ENCODE measurements at regions not wholly inside any gene's neighbourhood (a gene's known extent, or its start where the extent isn't known, plus 50 kb on each side); places are given as distances from the start of the nearest gene placed in this dataset.

DNA sequence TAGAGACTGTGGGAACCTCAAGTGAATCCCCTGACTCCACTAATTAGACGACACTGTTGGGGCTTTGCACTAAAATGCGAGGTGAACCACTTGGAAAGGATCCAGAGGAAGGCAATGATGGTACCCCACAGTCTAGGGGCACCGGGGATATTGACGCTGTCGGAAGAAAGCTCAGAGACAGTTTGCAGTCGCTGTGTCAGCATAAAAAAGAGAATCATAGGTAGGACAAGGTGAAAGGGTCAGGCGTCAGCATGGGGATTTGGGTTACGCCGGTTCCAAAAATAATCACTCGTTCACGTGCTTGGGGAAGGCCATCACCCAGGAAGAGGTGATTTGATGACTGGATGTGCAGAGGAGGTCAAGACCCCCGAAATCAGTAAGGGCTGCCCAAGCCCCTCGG is 598.0 kb upstream of the NOX3 start:
- Histone ChIP-seq H3K9me3 (no peaks in the 10 kb centered on the region), H3K4me3 (no peak overlapping the region), H3K4me1 (ENCODE audit: low read depth) (no peaks in the 10 kb centered on the region), H3K36me3 (ENCODE audit: low read depth) (no peaks in the 10 kb centered on the region)
- intact Hi-C loops (cut with DNase I, micrococcal nuclease), result no loop called here
- TF ChIP-seq, protein P1, sequence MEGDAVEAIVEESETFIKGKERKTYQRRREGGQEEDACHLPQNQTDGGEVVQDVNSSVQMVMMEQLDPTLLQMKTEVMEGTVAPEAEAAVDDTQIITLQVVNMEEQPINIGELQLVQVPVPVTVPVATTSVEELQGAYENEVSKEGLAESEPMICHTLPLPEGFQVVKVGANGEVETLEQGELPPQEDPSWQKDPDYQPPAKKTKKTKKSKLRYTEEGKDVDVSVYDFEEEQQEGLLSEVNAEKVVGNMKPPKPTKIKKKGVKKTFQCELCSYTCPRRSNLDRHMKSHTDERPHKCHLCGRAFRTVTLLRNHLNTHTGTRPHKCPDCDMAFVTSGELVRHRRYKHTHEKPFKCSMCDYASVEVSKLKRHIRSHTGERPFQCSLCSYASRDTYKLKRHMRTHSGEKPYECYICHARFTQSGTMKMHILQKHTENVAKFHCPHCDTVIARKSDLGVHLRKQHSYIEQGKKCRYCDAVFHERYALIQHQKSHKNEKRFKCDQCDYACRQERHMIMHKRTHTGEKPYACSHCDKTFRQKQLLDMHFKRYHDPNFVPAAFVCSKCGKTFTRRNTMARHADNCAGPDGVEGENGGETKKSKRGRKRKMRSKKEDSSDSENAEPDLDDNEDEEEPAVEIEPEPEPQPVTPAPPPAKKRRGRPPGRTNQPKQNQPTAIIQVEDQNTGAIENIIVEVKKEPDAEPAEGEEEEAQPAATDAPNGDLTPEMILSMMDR (IDR thresholded peaks at IDR 0.05), result no peak
- ATAC-seq (no peak), DNase-seq (no peak)

DNA sequence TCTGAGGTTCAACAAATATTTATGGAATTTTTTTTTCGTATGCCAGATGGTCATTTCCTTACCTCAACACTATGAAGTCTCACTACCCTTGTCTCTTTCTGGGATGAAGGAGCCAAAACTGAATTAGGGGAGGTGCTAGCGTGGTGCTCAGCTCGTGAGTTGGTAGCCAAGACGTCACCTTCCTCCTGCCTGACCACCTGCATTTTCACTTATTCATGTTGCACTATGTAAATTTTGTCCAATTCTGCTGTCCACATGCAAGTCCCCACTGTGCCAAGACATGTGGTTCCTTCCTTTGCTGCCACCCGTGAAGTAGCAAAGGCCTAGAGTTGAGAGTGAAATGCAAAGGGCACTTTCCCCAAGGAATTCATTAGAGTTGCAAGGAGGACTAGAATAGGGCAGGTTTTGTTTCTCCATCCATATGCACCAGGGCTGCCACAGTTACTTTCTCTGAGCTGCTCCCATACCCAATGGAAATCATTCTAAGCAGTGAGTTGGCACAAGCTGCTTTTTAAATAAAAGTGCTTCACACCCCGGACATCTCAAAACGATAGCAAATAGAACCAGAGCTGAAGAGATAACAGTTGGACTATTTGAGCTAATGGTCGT is 591.3 kb upstream of the NOX3 start:
- H3K9me3 ChIP-seq, result no peaks in the 10 kb centered on the region
- no peak for ATAC-seq
- H3K4me1 ChIP-seq (ENCODE audit: low read depth), result no peaks in the 10 kb centered on the region
- intact Hi-C loops (cut with DNase I, micrococcal nuclease), result no loop called here
- no peak for DNase-seq
- no peaks in the 10 kb centered on the region for H3K36me3 ChIP-seq (ENCODE audit: low read depth)
- TF ChIP-seq, protein P1 (IDR thresholded peaks at IDR 0.05), result no peak
- H3K4me3 ChIP-seq, result no peak overlapping the region

DNA sequence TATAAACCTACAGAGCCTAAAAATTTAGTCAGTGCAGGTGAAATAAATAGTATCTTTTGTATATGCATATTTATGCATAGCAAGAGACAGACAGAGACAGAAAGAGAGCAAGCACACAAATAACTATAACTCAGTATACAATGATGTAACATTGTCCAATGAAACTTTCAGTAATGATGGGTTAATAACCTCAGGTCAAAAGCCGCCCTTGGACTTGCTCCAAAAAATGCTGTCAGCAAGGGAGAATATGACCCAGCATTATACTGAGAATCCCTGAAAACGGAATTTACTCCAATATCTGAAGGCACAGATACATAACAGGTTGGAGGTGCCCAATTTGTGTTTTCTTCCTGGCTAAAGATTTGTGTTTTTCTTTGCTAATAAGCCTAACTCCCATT is 590.6 kb upstream of the NOX3 start:
- no peak for DNase-seq
- TF ChIP-seq, protein P1 (IDR thresholded peaks at IDR 0.05), result no peak
- no peak for ATAC-seq
- Histone ChIP-seq H3K4me3 (no peak overlapping the region), H3K4me1 (ENCODE audit: low read depth) (no peaks in the 10 kb centered on the region), H3K36me3 (ENCODE audit: low read depth) (no peaks in the 10 kb centered on the region), H3K9me3 (no peaks in the 10 kb centered on the region)
- intact Hi-C loops (cut with DNase I, micrococcal nuclease), result no loop called here

DNA sequence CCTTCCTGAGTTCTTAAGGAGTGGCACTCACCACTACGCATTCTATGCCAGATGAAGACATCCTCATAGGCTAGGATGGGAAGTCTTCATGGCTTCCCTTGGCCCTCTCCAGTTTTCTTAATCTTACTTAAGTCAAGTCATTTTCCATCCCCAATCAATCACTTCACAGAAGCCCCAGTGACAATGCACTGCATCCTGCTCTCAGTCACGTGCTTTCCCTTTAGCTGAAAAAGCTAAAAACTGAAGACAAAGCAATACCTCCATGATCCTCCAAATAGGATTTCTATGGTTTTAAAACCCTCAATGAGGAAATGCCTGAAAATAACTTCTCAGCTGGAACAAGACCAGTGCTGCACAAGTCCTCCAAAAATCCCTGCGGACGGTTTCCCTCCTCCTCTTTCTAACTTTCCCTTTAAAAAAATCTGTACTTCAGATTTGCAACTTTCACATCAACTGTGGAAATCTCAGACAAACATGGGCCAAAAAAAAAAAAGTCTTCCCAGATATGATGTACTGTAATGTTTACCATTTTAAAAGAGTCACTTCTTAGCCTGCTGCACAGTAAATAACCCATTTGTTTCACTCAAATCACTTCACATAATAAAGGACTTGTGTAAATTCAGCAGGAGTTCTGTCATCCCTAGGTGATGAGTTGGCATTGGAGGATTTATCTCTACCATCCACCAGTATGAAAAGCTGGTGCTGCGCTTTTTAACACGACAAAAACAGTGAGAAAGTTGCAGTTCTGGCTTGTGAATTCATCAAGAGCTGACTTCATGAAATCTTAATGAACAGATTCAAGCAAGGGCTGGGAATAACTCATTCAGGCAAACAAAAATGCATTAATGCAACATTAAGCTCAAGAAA is 590.0 kb upstream of the NOX3 start:
- intact Hi-C loops (cut with DNase I, micrococcal nuclease), result no loop called here

DNA sequence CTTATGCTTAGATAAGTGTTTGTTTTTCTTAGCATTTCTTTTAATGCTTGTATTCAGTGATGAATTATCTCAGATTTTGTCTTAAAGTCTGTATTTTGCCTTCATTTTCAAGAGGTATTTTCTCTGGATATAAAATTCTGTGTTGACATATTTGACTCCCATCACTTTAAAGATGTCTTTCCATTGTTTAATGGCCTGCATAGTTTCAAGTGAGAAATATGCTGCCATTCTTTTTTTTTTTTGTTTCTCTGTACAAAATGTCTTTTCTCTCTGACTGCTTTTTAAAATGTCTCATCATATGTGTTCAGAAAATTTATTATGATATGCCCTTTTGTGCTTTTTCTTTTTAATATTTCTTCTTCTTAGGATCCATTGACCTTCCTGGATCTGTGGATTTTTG is 578.0 kb upstream of the NOX3 start:
- intact Hi-C loops (cut with DNase I, micrococcal nuclease), result no loop called here
- DNase-seq (no peak), ATAC-seq (no peak)
- H3K4me1 ChIP-seq (ENCODE audit: low read depth), result no peaks in the 10 kb centered on the region
- TF ChIP-seq, protein P1 (IDR thresholded peaks at IDR 0.05), result no peak
- H3K36me3 ChIP-seq (ENCODE audit: low read depth), result no peaks in the 10 kb centered on the region
- peaks cover 11% of the 10 kb centered on the region for H3K9me3 ChIP-seq
- no peak overlapping the region for H3K4me3 ChIP-seq

More for the DNA sequence above, 590.0 kb upstream of the NOX3 start:
- TF ChIP-seq, protein P1 (IDR thresholded peaks at IDR 0.05), result no peak
- no peak overlapping the region for H3K4me3 ChIP-seq
- H3K4me1 ChIP-seq (ENCODE audit: low read depth), result no peaks in the 10 kb centered on the region
- no peaks in the 10 kb centered on the region for H3K36me3 ChIP-seq (ENCODE audit: low read depth)
- ATAC-seq, result no peak
- DNase-seq, result no peak
- no peaks in the 10 kb centered on the region for H3K9me3 ChIP-seq

Data from mucosa of descending colon (tissue), 3 donors.